Osteoblast (primary cell): ENCODE measurements at regions not wholly inside any gene's neighbourhood (a gene's known extent, or its start where the extent isn't known, plus 50 kb on each side); places are given as distances from the start of the nearest gene placed in this dataset.

Source experiments
- DNase-seq: peaks from one replicate; pipeline ENCODE4 v3.0.0; 2011; ENCODE audit warnings: low spot score, mixed read lengths; ENCODE audit not compliant: insufficient read length; ENCODE audit errors: missing footprints
- H2AFZ ChIP-seq: 2 replicates; pipeline ENCODE4 v1.6.0; 2011; ENCODE audit warnings: mild to moderate bottlenecking, low read length
- H3K27ac ChIP-seq: 2 replicates; pipeline ENCODE4 v1.5.1; 2011; ENCODE audit warnings: mild to moderate bottlenecking, low read depth, low read length, moderate library complexity
- H3K27me3 ChIP-seq: 2 replicates; pipeline ENCODE4 v1.6.0; 2012; ENCODE audit warnings: mild to moderate bottlenecking, control low read depth, inconsistent platforms, low read length, moderate library complexity; ENCODE audit not compliant: insufficient read depth
- H3K36me3 ChIP-seq: 2 replicates; pipeline ENCODE4 v1.5.1; 2011; ENCODE audit warnings: mild to moderate bottlenecking, low read length, control low read depth, moderate library complexity; ENCODE audit not compliant: insufficient read depth
- H3K4me1 ChIP-seq: 2 replicates; pipeline ENCODE4 v1.5.1; 2011; ENCODE audit warnings: mild to moderate bottlenecking, low read length, control low read depth, moderate library complexity; ENCODE audit not compliant: insufficient read depth
- H3K4me2 ChIP-seq: 2 replicates; pipeline ENCODE4 v1.6.0; 2011; ENCODE audit warnings: mild to moderate bottlenecking, low read length; ENCODE audit not compliant: insufficient read depth
- H3K4me3 ChIP-seq: fragments of 200-600 bp; sonication (generic); 3 replicates; pipeline ENCODE4 v1.5.1; 2012; ENCODE audit warnings: mild to moderate bottlenecking, low read length, inconsistent platforms; ENCODE audit not compliant: insufficient read depth
- H3K79me2 ChIP-seq: 2 replicates; pipeline ENCODE4 v1.6.0; 2012; ENCODE audit warnings: mild to moderate bottlenecking, low read length, control low read depth, inconsistent platforms; ENCODE audit not compliant: insufficient read depth
- H3K9me3 ChIP-seq: 2 replicates; pipeline ENCODE4 v1.5.1; 2011; ENCODE audit warnings: low read depth, low read length, control low read depth
- H4K20me1 ChIP-seq: 2 replicates; pipeline ENCODE4 v1.6.0; 2012; ENCODE audit warnings: mild to moderate bottlenecking, low read length, control low read depth; ENCODE audit not compliant: insufficient read depth
- TF ChIP-seq, protein P1 (sequence below): IDR thresholded peaks from 2 replicates; pipeline ENCODE4 v1.5.1; 2011; ENCODE audit warnings: mild to moderate bottlenecking, low read depth, low read length, moderate library complexity; ENCODE audit errors: extremely low read depth

DNA sequence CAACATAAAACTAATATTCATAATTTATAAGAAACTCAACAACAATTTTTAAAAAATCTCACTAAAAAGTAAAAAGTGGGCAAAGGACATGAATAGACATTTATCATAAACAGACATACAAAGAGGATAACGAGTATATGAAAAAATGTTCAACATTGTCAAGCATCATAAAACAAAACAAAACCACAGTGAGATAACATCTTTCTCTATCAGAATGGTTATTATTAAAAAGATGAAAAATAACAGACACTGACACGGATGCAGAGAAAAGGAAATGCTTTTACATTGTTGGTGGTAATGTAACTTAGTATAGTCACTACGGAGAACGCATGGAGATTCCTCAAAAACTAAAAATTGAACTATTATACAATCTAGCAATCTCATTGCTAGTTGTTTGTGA lies 813.0 kb downstream of the LUZP2 start:
- no peaks in the 10 kb centered on the region for H3K4me1 ChIP-seq
- no peak overlapping the region for H3K27ac ChIP-seq
- H2AFZ ChIP-seq = no peak overlapping the region
- H3K4me2 ChIP-seq = no peak overlapping the region
- TF ChIP-seq, protein P1, sequence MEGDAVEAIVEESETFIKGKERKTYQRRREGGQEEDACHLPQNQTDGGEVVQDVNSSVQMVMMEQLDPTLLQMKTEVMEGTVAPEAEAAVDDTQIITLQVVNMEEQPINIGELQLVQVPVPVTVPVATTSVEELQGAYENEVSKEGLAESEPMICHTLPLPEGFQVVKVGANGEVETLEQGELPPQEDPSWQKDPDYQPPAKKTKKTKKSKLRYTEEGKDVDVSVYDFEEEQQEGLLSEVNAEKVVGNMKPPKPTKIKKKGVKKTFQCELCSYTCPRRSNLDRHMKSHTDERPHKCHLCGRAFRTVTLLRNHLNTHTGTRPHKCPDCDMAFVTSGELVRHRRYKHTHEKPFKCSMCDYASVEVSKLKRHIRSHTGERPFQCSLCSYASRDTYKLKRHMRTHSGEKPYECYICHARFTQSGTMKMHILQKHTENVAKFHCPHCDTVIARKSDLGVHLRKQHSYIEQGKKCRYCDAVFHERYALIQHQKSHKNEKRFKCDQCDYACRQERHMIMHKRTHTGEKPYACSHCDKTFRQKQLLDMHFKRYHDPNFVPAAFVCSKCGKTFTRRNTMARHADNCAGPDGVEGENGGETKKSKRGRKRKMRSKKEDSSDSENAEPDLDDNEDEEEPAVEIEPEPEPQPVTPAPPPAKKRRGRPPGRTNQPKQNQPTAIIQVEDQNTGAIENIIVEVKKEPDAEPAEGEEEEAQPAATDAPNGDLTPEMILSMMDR = no peak
- H3K4me3 ChIP-seq = no peak overlapping the region
- no peaks in the 10 kb centered on the region for H4K20me1 ChIP-seq
- no peaks in the 10 kb centered on the region for H3K36me3 ChIP-seq
- no peaks in the 10 kb centered on the region for H3K27me3 ChIP-seq
- H3K79me2 ChIP-seq = no peaks in the 10 kb centered on the region
- DNase-seq = no peak
- H3K9me3 ChIP-seq = no peaks in the 10 kb centered on the region

DNA sequence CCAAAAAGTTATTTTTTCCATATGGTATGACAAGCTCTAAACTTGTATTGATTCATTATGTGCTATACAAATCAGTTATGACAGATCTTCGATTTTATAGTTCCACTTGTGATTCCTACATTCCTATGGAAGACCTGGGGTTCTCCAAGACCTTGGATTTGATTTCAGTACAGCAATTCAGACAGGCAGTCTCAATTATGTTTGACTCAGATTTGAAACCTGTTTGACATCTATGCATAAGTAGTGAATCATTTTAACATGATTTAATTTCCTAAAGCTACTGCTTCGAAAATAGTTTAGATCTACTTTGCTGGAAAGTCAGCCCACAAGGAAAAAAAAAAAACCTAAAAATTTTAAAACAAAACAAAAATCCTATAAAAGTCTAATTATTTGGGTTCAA lies 820.4 kb downstream of the LUZP2 start:
- Histone ChIP-seq H3K4me1 (no peaks in the 10 kb centered on the region), H3K36me3 (no peaks in the 10 kb centered on the region), H4K20me1 (no peaks in the 10 kb centered on the region), H3K79me2 (no peaks in the 10 kb centered on the region), H3K27ac (no peak overlapping the region), H3K4me3 (no peak overlapping the region), H2AFZ (no peak overlapping the region), H3K9me3 (no peaks in the 10 kb centered on the region), H3K4me2 (no peak overlapping the region), H3K27me3 (no peaks in the 10 kb centered on the region)
- no peak for DNase-seq
- TF ChIP-seq, protein P1 = no peak

DNA sequence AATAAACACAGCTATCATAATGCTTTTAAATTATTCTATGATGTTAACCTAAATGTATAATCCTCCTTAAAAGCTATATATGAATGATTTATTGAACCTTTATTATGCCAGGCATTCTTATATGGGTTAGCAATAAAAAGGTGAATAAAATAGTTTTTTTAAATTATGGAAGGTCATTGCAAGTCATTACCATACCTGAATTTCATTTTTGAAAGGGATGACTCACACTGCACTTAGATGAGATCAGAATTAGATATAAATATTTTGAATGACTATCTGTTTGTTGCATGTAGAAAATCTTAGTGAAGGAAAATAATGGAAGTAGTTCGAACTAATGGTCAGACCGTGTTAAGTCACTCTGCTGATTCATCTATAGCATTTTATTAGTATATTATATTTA lies 822.3 kb downstream of the LUZP2 start:
- no peaks in the 10 kb centered on the region for H3K4me1 ChIP-seq
- no peaks in the 10 kb centered on the region for H3K27me3 ChIP-seq
- H3K27ac ChIP-seq = no peak overlapping the region
- no peaks in the 10 kb centered on the region for H3K36me3 ChIP-seq
- no peaks in the 10 kb centered on the region for H3K79me2 ChIP-seq
- H3K4me3 ChIP-seq = no peak overlapping the region
- no peaks in the 10 kb centered on the region for H3K9me3 ChIP-seq
- H3K4me2 ChIP-seq = no peak overlapping the region
- no peaks in the 10 kb centered on the region for H4K20me1 ChIP-seq
- DNase-seq = no peak
- no peak overlapping the region for H2AFZ ChIP-seq
- TF ChIP-seq, protein P1 = no peak

DNA sequence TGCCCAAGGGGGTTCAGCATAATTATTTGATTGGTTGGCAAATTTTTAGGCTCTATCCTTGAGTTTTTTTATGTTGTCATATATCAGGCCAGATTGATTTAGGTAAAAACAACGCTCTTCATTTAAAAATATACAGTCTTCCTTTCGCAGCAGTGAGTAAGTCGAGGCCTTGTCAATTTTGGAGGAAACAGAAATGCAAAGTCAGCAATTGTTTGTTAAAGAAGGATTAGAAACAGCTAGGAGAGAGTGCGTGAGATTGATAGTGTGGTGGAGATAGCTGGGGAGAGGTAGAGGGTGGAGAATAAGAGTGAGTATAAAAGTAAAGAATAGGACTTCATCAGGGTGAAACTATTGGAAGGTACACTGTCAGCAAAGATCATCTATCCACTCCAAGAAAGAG lies 830.8 kb downstream of the LUZP2 start:
- Histone ChIP-seq H3K27ac (no peak overlapping the region), H3K27me3 (no peaks in the 10 kb centered on the region), H3K4me2 (no peak overlapping the region), H3K36me3 (no peaks in the 10 kb centered on the region), H3K79me2 (no peaks in the 10 kb centered on the region), H2AFZ (no peak overlapping the region), H3K9me3 (no peaks in the 10 kb centered on the region), H3K4me1 (no peaks in the 10 kb centered on the region), H3K4me3 (no peak overlapping the region), H4K20me1 (no peaks in the 10 kb centered on the region)
- no peak for DNase-seq
- TF ChIP-seq, protein P1 = no peak
